AG04450 (cell line): ENCODE measurements at regions not wholly inside any gene's neighbourhood (a gene's known extent, or its start where the extent isn't known, plus 50 kb on each side); places are given as distances from the start of the nearest gene placed in this dataset.

Experiments
- CTCF ChIA-PET: fragments of 300-600, 350-600 bp; formaldehyde crosslinking; extraction: SDS; loops from one replicate; lab custom pipeline; 2022; ENCODE audit warnings: antibody characterized with exemption, inconsistent platforms; lab: Charles Lee
- POLR2A ChIA-PET: fragments of 350-600 bp; formaldehyde crosslinking; extraction: SDS; loops from one replicate; lab custom pipeline; 2021; ENCODE audit warnings: antibody characterized with exemption, inconsistent platforms; lab: Yijun Ruan, JAX
- DNase-seq: peaks from one replicate; pipeline ENCODE4 v3.0.0-alpha.2; 2011; ENCODE audit warnings: low read depth, low spot score
- H3K27ac ChIP-seq: one replicate; pipeline ENCODE4 v1.5.1; 2012; ENCODE audit warnings: low read depth, low read length, control low read depth
- H3K27me3 ChIP-seq: one replicate; pipeline ENCODE4 v1.6.0; 2012; ENCODE audit warnings: low read length; ENCODE audit not compliant: control insufficient read depth, insufficient read depth
- H3K4me3 ChIP-seq: 2 replicates; pipeline ENCODE4 v1.5.1; 2011; ENCODE audit warnings: mild to moderate bottlenecking, low read depth, low read length, control low read depth
- H3K9me3 ChIP-seq: 2 replicates; pipeline ENCODE4 v1.5.1; 2012; ENCODE audit warnings: low read length; ENCODE audit not compliant: control insufficient read depth, insufficient read depth
- TF ChIP-seq, protein P1 (sequence below): IDR thresholded peaks from 2 replicates; pipeline ENCODE4 v1.5.1; 2011; ENCODE audit warnings: low read depth, low read length, control low read depth, inconsistent platforms

DNA sequence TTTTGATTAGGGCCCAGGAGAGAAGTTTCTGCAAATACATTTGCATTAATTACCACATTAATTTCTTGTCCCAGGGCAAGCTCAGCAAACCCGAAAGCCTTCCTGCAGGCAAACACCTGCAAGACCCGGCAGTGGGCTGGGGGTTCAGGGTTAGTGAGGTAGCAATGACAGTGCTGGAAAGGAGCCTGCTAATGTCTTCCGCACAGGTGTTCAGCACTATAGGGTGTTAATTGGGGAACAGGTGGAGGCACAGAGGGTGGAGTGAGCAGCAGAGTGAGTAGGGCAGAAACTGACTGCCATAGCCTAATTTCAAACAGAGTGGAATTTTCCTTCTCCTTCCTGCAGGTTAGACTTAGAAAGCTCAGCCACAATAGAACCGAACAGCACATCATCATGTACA, 50.9 kb upstream of the UBASH3B start:
- TF ChIP-seq, protein P1, sequence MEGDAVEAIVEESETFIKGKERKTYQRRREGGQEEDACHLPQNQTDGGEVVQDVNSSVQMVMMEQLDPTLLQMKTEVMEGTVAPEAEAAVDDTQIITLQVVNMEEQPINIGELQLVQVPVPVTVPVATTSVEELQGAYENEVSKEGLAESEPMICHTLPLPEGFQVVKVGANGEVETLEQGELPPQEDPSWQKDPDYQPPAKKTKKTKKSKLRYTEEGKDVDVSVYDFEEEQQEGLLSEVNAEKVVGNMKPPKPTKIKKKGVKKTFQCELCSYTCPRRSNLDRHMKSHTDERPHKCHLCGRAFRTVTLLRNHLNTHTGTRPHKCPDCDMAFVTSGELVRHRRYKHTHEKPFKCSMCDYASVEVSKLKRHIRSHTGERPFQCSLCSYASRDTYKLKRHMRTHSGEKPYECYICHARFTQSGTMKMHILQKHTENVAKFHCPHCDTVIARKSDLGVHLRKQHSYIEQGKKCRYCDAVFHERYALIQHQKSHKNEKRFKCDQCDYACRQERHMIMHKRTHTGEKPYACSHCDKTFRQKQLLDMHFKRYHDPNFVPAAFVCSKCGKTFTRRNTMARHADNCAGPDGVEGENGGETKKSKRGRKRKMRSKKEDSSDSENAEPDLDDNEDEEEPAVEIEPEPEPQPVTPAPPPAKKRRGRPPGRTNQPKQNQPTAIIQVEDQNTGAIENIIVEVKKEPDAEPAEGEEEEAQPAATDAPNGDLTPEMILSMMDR = no peak
- Histone ChIP-seq H3K27me3 (peaks cover 15% of the 10 kb centered on the region), H3K9me3 (no peaks in the 10 kb centered on the region), H3K4me3 (no peak overlapping the region), H3K27ac (no peak overlapping the region)
- ChIA-PET CTCF (interaction anchor here (0.7 kb wide), 1 partner anchor 24 kb away, joined by 3 read pairs; no protein-coding TSS in a partner anchor), POLR2A (no interaction called here)
- DNase-seq = no peak

DNA sequence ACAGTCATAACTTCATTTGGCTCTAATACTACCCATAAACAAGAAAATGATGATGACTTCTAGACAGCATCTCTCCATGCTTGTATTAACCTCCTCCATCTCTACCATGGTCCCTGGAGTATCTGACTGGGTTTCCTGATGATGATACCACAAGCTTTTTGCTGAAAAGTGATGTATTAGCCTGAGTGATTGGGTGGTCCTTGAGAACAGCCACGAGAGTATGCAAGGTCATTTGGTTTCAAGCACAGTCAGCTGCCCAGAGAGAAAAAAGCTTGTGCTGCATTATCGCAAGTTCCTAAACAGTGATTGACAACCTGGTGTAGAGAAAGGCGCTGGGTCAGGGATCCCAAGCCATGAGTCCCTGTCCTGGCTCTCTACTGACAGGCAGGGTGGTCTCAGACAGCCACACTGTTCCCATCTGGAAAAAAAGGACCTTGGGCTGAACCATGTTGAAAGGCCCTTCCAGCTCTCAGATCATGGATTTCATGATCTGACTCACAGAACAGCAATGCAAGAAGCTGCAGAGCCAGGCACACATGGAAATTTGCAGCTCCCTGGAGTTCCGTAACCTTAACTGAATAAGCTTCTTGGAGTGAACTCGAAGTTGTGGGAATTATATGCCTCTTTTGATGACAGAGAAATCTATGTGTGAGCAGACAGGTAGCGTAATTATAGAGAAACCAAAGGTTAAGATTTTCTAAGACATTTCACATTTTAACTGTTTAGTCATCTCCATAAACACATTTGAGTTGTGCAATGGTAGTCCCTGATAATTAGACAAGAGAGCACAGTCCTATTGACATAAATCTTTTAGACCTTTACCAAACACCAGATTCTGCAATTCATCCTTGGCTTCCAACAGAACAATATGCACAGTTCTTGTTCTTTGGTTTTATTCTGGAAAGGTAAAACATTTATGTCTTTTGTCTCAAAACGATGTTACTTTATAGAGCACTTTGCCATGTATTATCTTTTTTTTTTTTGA, 54.1 kb upstream of the UBASH3B start:
- POLR2A ChIA-PET = no interaction called here
- H3K27ac ChIP-seq = no peak overlapping the region
- CTCF ChIA-PET = interaction anchor here (0.5 to 2.4 kb wide), 4 partner anchors 9 to 421 kb away, joined by 3 to 13 read pairs (median 4); no protein-coding TSS in a partner anchor

DNA sequence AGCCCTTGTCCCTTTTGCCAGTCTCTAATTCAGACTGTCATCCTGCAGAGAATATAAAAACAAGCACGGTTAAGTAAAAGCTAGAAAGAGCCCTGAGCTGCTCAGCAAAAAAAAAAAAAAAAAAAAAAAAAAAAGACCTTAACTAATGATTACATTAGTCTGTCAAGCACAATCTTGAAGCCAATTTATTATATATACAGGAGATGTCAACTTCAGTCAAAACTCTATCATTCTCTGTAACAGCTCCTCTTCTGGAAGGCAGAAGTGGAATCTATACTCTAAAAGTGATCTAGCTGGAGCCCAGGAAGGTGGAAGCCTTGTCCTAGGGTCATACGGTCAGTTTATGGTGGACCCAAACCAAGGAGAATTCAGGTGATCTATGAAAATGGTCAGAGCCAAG, 55.2 kb upstream of the UBASH3B start:
- H3K9me3 ChIP-seq = no peaks in the 10 kb centered on the region
- TF ChIP-seq, protein P1 = no peak
- no peak overlapping the region for H3K4me3 ChIP-seq
- H3K27ac ChIP-seq = no peak overlapping the region
- no peak for DNase-seq
- peaks cover 15% of the 10 kb centered on the region for H3K27me3 ChIP-seq
- ChIA-PET POLR2A (no interaction called here), CTCF (interaction anchor here (1.3 to 2.4 kb wide), 2 partner anchors 19 to 28 kb away, joined by 3 to 13 read pairs; no protein-coding TSS in a partner anchor)

More for the DNA sequence above, 54.1 kb upstream of the UBASH3B start:
- Histone ChIP-seq H3K27me3 (peaks cover 15% of the 10 kb centered on the region), H3K9me3 (no peaks in the 10 kb centered on the region), H3K4me3 (no peak overlapping the region)
- no peak for DNase-seq
- TF ChIP-seq, protein P1 = no peak

DNA sequence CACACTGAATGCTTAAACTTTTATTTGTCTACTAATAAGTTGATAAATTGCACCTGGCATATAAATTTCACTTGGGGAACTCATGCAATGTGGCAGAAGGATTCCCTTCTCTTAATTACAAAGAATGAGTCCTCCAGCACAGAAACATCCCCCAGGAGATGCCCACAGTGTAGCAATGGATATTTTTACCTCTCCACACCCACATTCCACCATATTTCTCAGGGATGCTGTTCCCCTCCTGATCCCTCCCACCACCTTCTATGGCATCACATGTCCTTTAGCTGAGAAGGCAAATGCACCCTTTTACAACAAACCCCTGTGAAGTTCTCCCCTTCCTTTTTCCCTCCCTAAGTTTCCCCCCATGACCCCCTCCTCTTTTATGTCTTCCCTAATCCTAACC, 56.1 kb upstream of the UBASH3B start:
- DNase-seq = no peak
- POLR2A ChIA-PET = no interaction called here
- Histone ChIP-seq H3K27me3 (peaks cover 10% of the 10 kb centered on the region), H3K27ac (no peak overlapping the region), H3K9me3 (no peaks in the 10 kb centered on the region), H3K4me3 (no peak overlapping the region)
- TF ChIP-seq, protein P1 = no peak
- CTCF ChIA-PET = interaction anchor here (1.3 to 2.4 kb wide), 2 partner anchors 18 to 29 kb away, joined by 3 to 13 read pairs; no protein-coding TSS in a partner anchor

DNA sequence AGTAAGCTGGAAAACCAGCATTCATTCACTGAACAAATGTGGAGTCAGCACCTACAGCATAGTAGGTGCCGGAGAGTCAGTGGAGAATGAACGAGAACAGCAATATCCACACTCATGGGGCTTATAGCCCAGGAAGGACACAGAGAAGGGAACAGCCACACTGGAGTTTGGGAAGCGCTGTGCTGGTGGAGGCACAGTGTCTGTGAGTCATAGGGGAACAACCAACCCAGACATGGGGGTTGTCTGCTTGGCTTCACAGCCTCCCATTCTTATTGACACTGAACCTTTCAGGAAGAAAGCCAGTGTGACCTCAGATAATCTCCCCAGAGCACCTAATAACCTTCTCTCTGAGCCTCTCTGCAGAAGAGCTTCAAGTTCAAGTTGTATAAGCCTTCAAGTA, 56.6 kb upstream of the UBASH3B start:
- Histone ChIP-seq H3K4me3 (no peak overlapping the region), H3K27me3 (peaks cover 8% of the 10 kb centered on the region), H3K9me3 (no peaks in the 10 kb centered on the region), H3K27ac (no peak overlapping the region)
- ChIA-PET POLR2A (no interaction called here), CTCF (no interaction called here)
- no peak for DNase-seq
- TF ChIP-seq, protein P1 = no peak
